K562 (cell line): ENCODE measurements at regions not wholly inside any gene's neighbourhood (a gene's known extent, or its start where the extent isn't known, plus 50 kb on each side); places are given as distances from the start of the nearest gene placed in this dataset.

Experiments used
- ATAC-seq: fragments of 200-7000 bp; cut with Tn5 transposase; 3 replicates; pipeline ENCODE4 v1.9.1; 2020; ENCODE audit warnings: moderate library complexity
- BruUV-seq: library from RNA; stranded (reverse); fragments of 400-500 nt; replicated peaks from 2 replicates; lab custom pipeline; 2021; lab: Mats Ljungman, UMichigan
- CTCF ChIA-PET: fragments of 300-600 bp; formaldehyde crosslinking; extraction: SDS; loops from one replicate; lab custom pipeline; 2021; ENCODE audit warnings: low intra/inter-chr PET ratio; lab: Yijun Ruan, JAX
- POLR2A ChIA-PET: fragments of 300-600, 350-650 bp; sonication (Branson Sonifier 250); formaldehyde crosslinking; extraction: SDS; loops from one replicate; lab custom pipeline; 2021; ENCODE audit warnings: antibody characterized with exemption, inconsistent platforms; lab: Yijun Ruan, JAX
- DNase-seq, 4 experiments: peaks; one replicate each; pipeline versions ENCODE4 v3.0.0 to v3.0.0-alpha.2; 2011 to 2018; ENCODE audit warnings: low spot score in 3 of 4, mixed read lengths in 3 of 4; ENCODE audit errors: extremely low read depth in 1 of 4
- FAIRE-seq: peaks from 2 replicates; lab custom pipeline; 2011; peaks lifted over from hg19 to GRCh38; lab: Jason Lieb, UNC
- H2AFZ ChIP-seq: 2 replicates; pipeline ENCODE4 v1.6.0; 2011; ENCODE audit warnings: low read depth, low read length, control low read depth, inconsistent platforms
- H3K27ac ChIP-seq: fragments of 200-600 bp; 3 replicates; pipeline ENCODE4 v1.8.0; 2011; ENCODE audit warnings: low read depth, mild to moderate bottlenecking, control low read depth, inconsistent platforms, low read length, moderate library complexity, mixed read lengths; ENCODE audit errors: extremely low read depth
- H3K27me3 ChIP-seq, 2 experiments: fragments of 300-600 bp in 1 of 2; 2 replicates in 1 of 2; 3 replicates in 1 of 2; pipeline versions ENCODE4 v1.6.0 to v1.8.0; 2011; ENCODE audit warnings: inconsistent platforms in 2 of 2, low read length in 2 of 2, mild to moderate bottlenecking in 1 of 2, mixed read lengths in 1 of 2, moderate library complexity in 1 of 2; ENCODE audit not compliant: control insufficient read depth in 2 of 2, insufficient read depth in 2 of 2
- H3K36me3 ChIP-seq: fragments of 300-600 bp; 3 replicates; pipeline ENCODE4 v1.8.0; 2011; ENCODE audit warnings: mild to moderate bottlenecking, low read length, inconsistent platforms; ENCODE audit not compliant: control insufficient read depth, insufficient read depth
- H3K4me1 ChIP-seq, 2 experiments: fragments of 200-600 bp in 1 of 2; replicated peaks in 1 of 2; 2 replicates in 1 of 2; 3 replicates in 1 of 2; pipeline versions ENCODE4 v1.5.1 to v1.8.0; 2011; ENCODE audit warnings: inconsistent platforms in 2 of 2, low read length in 2 of 2, mild to moderate bottlenecking in 1 of 2, mixed read lengths in 1 of 2, moderate library complexity in 1 of 2; ENCODE audit not compliant: control insufficient read depth in 2 of 2, insufficient read depth in 2 of 2
- H3K4me2 ChIP-seq: 2 replicates; pipeline ENCODE4 v1.6.1; 2011; ENCODE audit warnings: low read length, control low read depth, inconsistent platforms, mixed read lengths; ENCODE audit not compliant: insufficient read depth
- H3K4me3 ChIP-seq: fragments of 200-600 bp; sonication (generic), shearing (Covaris generic); 2 replicates; pipeline ENCODE4 v1.5.1; 2016; ENCODE audit warnings: control low read depth, inconsistent platforms
- H3K79me2 ChIP-seq: fragments of 200-600 bp; 3 replicates; pipeline ENCODE4 v1.8.0; 2011; ENCODE audit warnings: low read length, inconsistent platforms; ENCODE audit not compliant: control insufficient read depth, insufficient read depth
- H3K9ac ChIP-seq, 2 experiments: 2 replicates each; pipeline versions ENCODE4 v1.6.0 to v1.6.1; 2011; ENCODE audit warnings: low read depth in 2 of 2, low read length in 2 of 2, control low read depth in 1 of 2, inconsistent platforms in 1 of 2, mild to moderate bottlenecking in 1 of 2, mixed read lengths in 1 of 2; ENCODE audit not compliant: insufficient read depth in 1 of 2
- H3K9me1 ChIP-seq: one replicate; pipeline ENCODE4 v1.6.0; 2011; ENCODE audit warnings: inconsistent platforms, mild to moderate bottlenecking, low read length, moderate library complexity; ENCODE audit not compliant: control insufficient read depth, insufficient read depth
- H3K9me3 ChIP-seq: replicated peaks from 2 replicates; pipeline ENCODE4 v1.5.1; 2011; ENCODE audit warnings: low read depth, low read length, inconsistent platforms; ENCODE audit not compliant: control insufficient read depth, insufficient read depth
- H4K20me1 ChIP-seq: replicated peaks from 2 replicates; pipeline ENCODE4 v1.6.1; 2011; ENCODE audit warnings: low read length, inconsistent platforms, mixed read lengths; ENCODE audit not compliant: control insufficient read depth, insufficient read depth
- BACH1 ChIP-seq: fragments of 200-800 bp; sonication (Bioruptor generic); IDR thresholded peaks from 2 replicates; pipeline ENCODE4 v1.6.1; 2016; ENCODE audit warnings: missing genetic modification characterization, missing compliant biosample characterization
- FIP1L1 ChIP-seq: fragments of 200-400 bp; formaldehyde crosslinking; IDR thresholded peaks from 2 replicates; pipeline ENCODE4 v1.6.1; 2018; ENCODE audit warnings: mild to moderate bottlenecking, low read depth, low read length; ENCODE audit not compliant: poor library complexity, severe bottlenecking
- HSF4 ChIP-seq: fragments of 250-450 bp; sonication (Bioruptor Pico); IDR thresholded peaks from 2 replicates; pipeline ENCODE4 v2.1.2; 2022; ENCODE audit warnings: mild to moderate bottlenecking, moderate library complexity, borderline replicate concordance
- LARP7 ChIP-seq: fragments of 450-650 bp; IDR thresholded peaks from 2 replicates; pipeline ENCODE4 v1.6.1; 2016
- MCM3 ChIP-seq: fragments of 450-650 bp; IDR thresholded peaks from 2 replicates; pipeline ENCODE4 v1.6.1; 2016
- MTA1 ChIP-seq: fragments of 450-650 bp; IDR thresholded peaks from 2 replicates; pipeline ENCODE4 v1.6.1; 2017; ENCODE audit warnings: borderline replicate concordance
- NFYB ChIP-seq: IDR thresholded peaks from 2 replicates; pipeline ENCODE4 v1.6.1; 2011; ENCODE audit warnings: mild to moderate bottlenecking, moderate library complexity; ENCODE audit not compliant: insufficient read length; ENCODE audit errors: extremely low read depth
- U2AF2 ChIP-seq: fragments of 200-400 bp; formaldehyde crosslinking; optimal IDR thresholded peaks from 2 replicates; pipeline ENCODE3; 2017; ENCODE audit warnings: low read depth, mild to moderate bottlenecking, low read length
- ZKSCAN3 ChIP-seq: fragments of 250-450 bp; sonication (Bioruptor Pico); IDR thresholded peaks from 2 replicates; pipeline ENCODE4 v1.4.0; 2020
- ZKSCAN8 ChIP-seq: fragments of 200-800 bp; sonication (Bioruptor generic); IDR thresholded peaks from 2 replicates; pipeline ENCODE4 v1.6.1; 2016; ENCODE audit warnings: missing genetic modification characterization, missing compliant biosample characterization
- ZNF146 ChIP-seq: IDR thresholded peaks from one replicate; pipeline ENCODE4 v1.6.1; 2018; ENCODE audit warnings: missing compliant biosample characterization; ENCODE audit not compliant: unreplicated experiment
- ZNF589 ChIP-seq: fragments of 200-800 bp; sonication (Bioruptor generic); IDR thresholded peaks from 2 replicates; pipeline ENCODE4 v1.6.1; 2016; ENCODE audit warnings: low read depth, missing genetic modification characterization, missing compliant biosample characterization
- WGBS: fragments of 100-300 bp; shearing (Covaris generic); methylation state at CpG from one replicate; pipeline ENCODE4 v1.1.6; 2016; ENCODE audit warnings: low coverage, mixed read lengths; ENCODE audit not compliant: insufficient coverage; ENCODE audit errors: missing lambda C conversion rate; 5-methylcytosine and 5-hydroxymethylcytosine counted together
- in situ Hi-C: fragments of 300-500 bp; cut with MboI; formaldehyde crosslinking; loops from 4 replicates; pipeline ENCODE4 v1.15.0; 2018; ENCODE audit warnings: inconsistent platforms, mixed read lengths
- intact Hi-C: fragments of 100-400 bp; cut with micrococcal nuclease; formaldehyde crosslinking; loops from 2 replicates; pipeline ENCODE4 v1.14.2; 2022
- TF ChIP-seq, protein P1 (sequence below): fragments of 250-450 bp; sonication (Bioruptor Pico); IDR thresholded peaks from 2 replicates; pipeline ENCODE4 v1.4.0; 2020; ENCODE audit warnings: borderline replicate concordance
- TF ChIP-seq, protein P2 (sequence below): fragments of 450-650 bp; formaldehyde crosslinking; IDR thresholded peaks from 2 replicates; pipeline ENCODE4 v1.4.0; 2022; ENCODE audit warnings: mild to moderate bottlenecking, moderate library complexity

DNA sequence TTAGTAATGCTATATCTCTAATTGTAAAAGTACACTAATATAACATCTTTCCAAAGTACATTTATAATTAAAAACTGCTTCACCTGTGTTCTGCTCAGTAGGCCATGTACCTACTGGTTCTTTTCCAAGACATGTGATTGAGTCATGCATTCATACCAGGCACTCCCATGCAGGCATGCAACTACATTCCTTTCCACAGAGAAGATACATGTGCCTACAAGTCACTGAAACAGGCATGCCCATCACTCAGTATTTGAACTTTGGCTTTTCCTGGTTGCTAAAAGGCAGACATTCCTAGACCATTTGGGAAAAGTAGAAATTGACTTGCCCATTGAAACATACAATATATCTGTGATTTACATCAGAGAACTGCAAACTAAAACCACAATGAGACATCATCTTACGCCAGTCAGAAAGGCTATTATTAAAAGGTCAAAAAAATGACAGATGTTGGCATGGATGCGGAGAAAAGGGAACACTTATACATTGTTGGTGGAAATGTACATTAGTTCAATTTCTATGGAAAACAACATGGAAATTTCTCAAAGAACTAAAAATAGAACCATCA, 148.3 kb upstream of the MOCS2 start:
- H2AFZ ChIP-seq = no peak overlapping the region
- H3K9me1 ChIP-seq = no peaks in the 10 kb centered on the region
- H3K4me1 ChIP-seq = no peaks in the 10 kb centered on the region
- no peak overlapping the region for H3K4me3 ChIP-seq
- no peaks in the 10 kb centered on the region for H3K27me3 ChIP-seq
- no peaks in the 10 kb centered on the region for H3K79me2 ChIP-seq
- no peak overlapping the region for H3K27ac ChIP-seq
- H4K20me1 ChIP-seq = no peaks in the 10 kb centered on the region
- no peaks in the 10 kb centered on the region for H3K9me3 ChIP-seq
- CTCF ChIA-PET = no interaction called here
- FAIRE-seq (no peak), DNase-seq (no peak), ATAC-seq (no peak)
- POLR2A ChIA-PET = interaction anchor here (0.5 kb wide), 1 partner anchor 24 kb away, joined by 3 read pairs; no protein-coding TSS in a partner anchor
- TF ChIP-seq FIP1L1 (no peak), MTA1 (no peak), LARP7 (no peak), ZNF589 (CRISPR knock-in tag) (no peak), MCM3 (no peak), HSF4 (CRISPR knock-in tag) (no peak), ZKSCAN8 (CRISPR knock-in tag) (no peak), ZKSCAN3 (CRISPR knock-in tag) (no peak), U2AF2 (no peak), BACH1 (tag) (no peak), NFYB (no peak), ZNF146 (CRISPR knock-in tag) (no peak)
- TF ChIP-seq, protein P1, sequence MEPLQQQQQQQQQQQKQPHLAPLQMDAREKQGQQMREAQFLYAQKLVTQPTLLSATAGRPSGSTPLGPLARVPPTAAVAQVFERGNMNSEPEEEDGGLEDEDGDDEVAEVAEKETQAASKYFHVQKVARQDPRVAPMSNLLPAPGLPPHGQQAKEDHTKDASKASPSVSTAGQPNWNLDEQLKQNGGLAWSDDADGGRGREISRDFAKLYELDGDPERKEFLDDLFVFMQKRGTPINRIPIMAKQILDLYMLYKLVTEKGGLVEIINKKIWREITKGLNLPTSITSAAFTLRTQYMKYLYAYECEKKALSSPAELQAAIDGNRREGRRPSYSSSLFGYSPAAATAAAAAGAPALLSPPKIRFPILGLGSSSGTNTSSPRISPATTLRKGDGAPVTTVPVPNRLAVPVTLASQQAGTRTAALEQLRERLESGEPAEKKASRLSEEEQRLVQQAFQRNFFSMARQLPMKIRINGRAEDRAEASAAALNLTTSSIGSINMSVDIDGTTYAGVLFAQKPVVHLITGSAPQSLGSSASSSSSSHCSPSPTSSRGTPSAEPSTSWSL = no peak
- TF ChIP-seq, protein P2, sequence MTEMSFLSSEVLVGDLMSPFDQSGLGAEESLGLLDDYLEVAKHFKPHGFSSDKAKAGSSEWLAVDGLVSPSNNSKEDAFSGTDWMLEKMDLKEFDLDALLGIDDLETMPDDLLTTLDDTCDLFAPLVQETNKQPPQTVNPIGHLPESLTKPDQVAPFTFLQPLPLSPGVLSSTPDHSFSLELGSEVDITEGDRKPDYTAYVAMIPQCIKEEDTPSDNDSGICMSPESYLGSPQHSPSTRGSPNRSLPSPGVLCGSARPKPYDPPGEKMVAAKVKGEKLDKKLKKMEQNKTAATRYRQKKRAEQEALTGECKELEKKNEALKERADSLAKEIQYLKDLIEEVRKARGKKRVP = no peak
- no peaks in the 10 kb centered on the region for H3K36me3 ChIP-seq
- in situ Hi-C loops = no loop called here
- no TSS peak for BruUV-seq
- no peak overlapping the region for H3K9ac ChIP-seq
- intact Hi-C loops = no loop called here
- WGBS = 0% methylated on average over 2 of the region's 2 CpGs
- H3K4me2 ChIP-seq = no peak overlapping the region
